Loucy (cell line): ENCODE measurements at regions not wholly inside any gene's neighbourhood (a gene's known extent, or its start where the extent isn't known, plus 50 kb on each side); places are given as distances from the start of the nearest gene placed in this dataset.
"Not testable (repeated sequence)": the region's sequence is repeated elsewhere in the genome, so short reads cannot be mapped to it uniquely, and the experiment has no call there.

Experiments used
- H2AFZ ChIP-seq: fragments of 200-600 bp; sonication (generic); 2 replicates; pipeline ENCODE4 v1.6.0; 2016; ENCODE audit warnings: antibody characterized with exemption, mild to moderate bottlenecking, low read length, moderate library complexity
- H3F3A ChIP-seq: fragments of 200-600 bp; 2 replicates; pipeline ENCODE4 v1.6.0; 2016; ENCODE audit warnings: antibody characterized with exemption, low read depth, mild to moderate bottlenecking
- H3K27me3 ChIP-seq: fragments of 200-600 bp; sonication (generic); 2 replicates; pipeline ENCODE4 v1.6.1; 2014; ENCODE audit warnings: low read length, mild to moderate bottlenecking; ENCODE audit not compliant: insufficient read depth, poor library complexity, severe bottlenecking
- H3K36me3 ChIP-seq: fragments of 200-600 bp; sonication (generic); 2 replicates; pipeline ENCODE4 v1.6.1; 2016; ENCODE audit warnings: low read length; ENCODE audit not compliant: insufficient read depth
- H3K4me1 ChIP-seq: fragments of 200-600 bp; sonication (generic); 2 replicates; pipeline ENCODE4 v1.5.1; 2014; ENCODE audit warnings: low read length, mild to moderate bottlenecking; ENCODE audit not compliant: insufficient read depth, poor library complexity, severe bottlenecking
- H3K4me2 ChIP-seq: fragments of 200-600 bp; sonication (generic); 2 replicates; pipeline ENCODE4 v1.6.0; 2014; ENCODE audit warnings: antibody characterized with exemption, low read length, low read depth, mild to moderate bottlenecking; ENCODE audit not compliant: poor library complexity, severe bottlenecking
- H3K4me3 ChIP-seq: fragments of 200-600 bp; sonication (generic); 2 replicates; pipeline ENCODE4 v1.5.1; 2014; ENCODE audit warnings: low read length, mild to moderate bottlenecking, mixed read lengths; ENCODE audit not compliant: poor library complexity, severe bottlenecking
- H3K79me2 ChIP-seq: fragments of 200-600 bp; sonication (generic); 2 replicates; pipeline ENCODE4 v1.6.1; 2014; ENCODE audit warnings: low read length; ENCODE audit not compliant: insufficient read depth
- H3K9ac ChIP-seq: fragments of 200-600 bp; sonication (generic); 2 replicates; pipeline ENCODE4 v1.6.0; 2014; ENCODE audit warnings: mild to moderate bottlenecking, low read depth, low read length, moderate library complexity; ENCODE audit not compliant: poor library complexity, severe bottlenecking
- H3K9me2 ChIP-seq: fragments of 200-600 bp; sonication (generic); replicated peaks from 2 replicates; pipeline ENCODE4 v1.6.1; 2016; ENCODE audit warnings: low read depth, low read length, mixed read lengths
- H3K9me3 ChIP-seq: fragments of 200-600 bp; sonication (generic); 2 replicates; pipeline ENCODE4 v1.6.1; 2014; ENCODE audit warnings: mild to moderate bottlenecking, antibody characterized with exemption, low read length, low read depth; ENCODE audit not compliant: insufficient read depth
- H4K20me1 ChIP-seq: fragments of 200-600 bp; sonication (generic); 2 replicates; pipeline ENCODE4 v1.6.0; 2014; ENCODE audit warnings: antibody characterized with exemption, low read length, mild to moderate bottlenecking; ENCODE audit not compliant: insufficient read depth, poor library complexity, severe bottlenecking
- EZH2phosphoT487 ChIP-seq: fragments of 200-600 bp; IDR thresholded peaks from 2 replicates; pipeline ENCODE4 v1.6.1; 2018; ENCODE audit warnings: antibody characterized with exemption, mild to moderate bottlenecking, moderate library complexity, borderline replicate concordance
- TF ChIP-seq, protein P1 (sequence below): fragments of 200-600 bp; sonication (generic); conservative IDR thresholded peaks from 2 replicates; pipeline ENCODE4 v1.5.1; 2014; ENCODE audit warnings: mild to moderate bottlenecking, antibody characterized with exemption, low read length

DNA sequence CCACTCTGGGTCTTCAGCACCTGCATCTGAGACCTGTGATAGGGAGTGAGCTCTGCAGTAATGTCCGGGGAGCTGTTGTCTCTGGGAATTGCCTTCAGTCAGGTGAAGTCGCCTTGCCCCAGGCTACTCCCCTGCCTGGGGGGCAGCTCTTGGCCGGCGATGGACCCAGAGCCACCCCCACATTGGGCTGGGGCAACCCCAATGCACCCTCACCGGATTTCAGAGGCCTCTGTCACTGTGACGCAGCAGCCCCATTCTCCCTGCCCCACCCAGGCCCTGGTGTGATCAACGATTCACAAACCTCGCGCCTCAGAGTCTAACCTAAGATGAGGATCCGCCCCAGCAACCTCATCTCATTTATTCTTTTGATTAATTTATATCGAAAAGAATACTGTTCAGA lies 303.6 kb downstream of the NDUFA10 start:
- no peaks in the 10 kb centered on the region for H3K36me3 ChIP-seq
- TF ChIP-seq, protein P1, sequence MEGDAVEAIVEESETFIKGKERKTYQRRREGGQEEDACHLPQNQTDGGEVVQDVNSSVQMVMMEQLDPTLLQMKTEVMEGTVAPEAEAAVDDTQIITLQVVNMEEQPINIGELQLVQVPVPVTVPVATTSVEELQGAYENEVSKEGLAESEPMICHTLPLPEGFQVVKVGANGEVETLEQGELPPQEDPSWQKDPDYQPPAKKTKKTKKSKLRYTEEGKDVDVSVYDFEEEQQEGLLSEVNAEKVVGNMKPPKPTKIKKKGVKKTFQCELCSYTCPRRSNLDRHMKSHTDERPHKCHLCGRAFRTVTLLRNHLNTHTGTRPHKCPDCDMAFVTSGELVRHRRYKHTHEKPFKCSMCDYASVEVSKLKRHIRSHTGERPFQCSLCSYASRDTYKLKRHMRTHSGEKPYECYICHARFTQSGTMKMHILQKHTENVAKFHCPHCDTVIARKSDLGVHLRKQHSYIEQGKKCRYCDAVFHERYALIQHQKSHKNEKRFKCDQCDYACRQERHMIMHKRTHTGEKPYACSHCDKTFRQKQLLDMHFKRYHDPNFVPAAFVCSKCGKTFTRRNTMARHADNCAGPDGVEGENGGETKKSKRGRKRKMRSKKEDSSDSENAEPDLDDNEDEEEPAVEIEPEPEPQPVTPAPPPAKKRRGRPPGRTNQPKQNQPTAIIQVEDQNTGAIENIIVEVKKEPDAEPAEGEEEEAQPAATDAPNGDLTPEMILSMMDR = no peak
- TF ChIP-seq EZH2phosphoT487 = no peak
- no peaks in the 10 kb centered on the region for H3K79me2 ChIP-seq
- no peaks in the 10 kb centered on the region for H3K9me2 ChIP-seq
- H2AFZ ChIP-seq = no peak overlapping the region
- H3K4me1 ChIP-seq = no peaks in the 10 kb centered on the region
- no peaks in the 10 kb centered on the region for H3K27me3 ChIP-seq
- no peak overlapping the region for H3K4me3 ChIP-seq
- H4K20me1 ChIP-seq = no peaks in the 10 kb centered on the region
- no peak overlapping the region for H3K4me2 ChIP-seq
- no peaks in the 10 kb centered on the region for H3F3A ChIP-seq
- no peak overlapping the region for H3K9ac ChIP-seq
- peaks cover 12% of the 10 kb centered on the region; the same call in 1 of the 2 replicates for H3K9me3 ChIP-seq

DNA sequence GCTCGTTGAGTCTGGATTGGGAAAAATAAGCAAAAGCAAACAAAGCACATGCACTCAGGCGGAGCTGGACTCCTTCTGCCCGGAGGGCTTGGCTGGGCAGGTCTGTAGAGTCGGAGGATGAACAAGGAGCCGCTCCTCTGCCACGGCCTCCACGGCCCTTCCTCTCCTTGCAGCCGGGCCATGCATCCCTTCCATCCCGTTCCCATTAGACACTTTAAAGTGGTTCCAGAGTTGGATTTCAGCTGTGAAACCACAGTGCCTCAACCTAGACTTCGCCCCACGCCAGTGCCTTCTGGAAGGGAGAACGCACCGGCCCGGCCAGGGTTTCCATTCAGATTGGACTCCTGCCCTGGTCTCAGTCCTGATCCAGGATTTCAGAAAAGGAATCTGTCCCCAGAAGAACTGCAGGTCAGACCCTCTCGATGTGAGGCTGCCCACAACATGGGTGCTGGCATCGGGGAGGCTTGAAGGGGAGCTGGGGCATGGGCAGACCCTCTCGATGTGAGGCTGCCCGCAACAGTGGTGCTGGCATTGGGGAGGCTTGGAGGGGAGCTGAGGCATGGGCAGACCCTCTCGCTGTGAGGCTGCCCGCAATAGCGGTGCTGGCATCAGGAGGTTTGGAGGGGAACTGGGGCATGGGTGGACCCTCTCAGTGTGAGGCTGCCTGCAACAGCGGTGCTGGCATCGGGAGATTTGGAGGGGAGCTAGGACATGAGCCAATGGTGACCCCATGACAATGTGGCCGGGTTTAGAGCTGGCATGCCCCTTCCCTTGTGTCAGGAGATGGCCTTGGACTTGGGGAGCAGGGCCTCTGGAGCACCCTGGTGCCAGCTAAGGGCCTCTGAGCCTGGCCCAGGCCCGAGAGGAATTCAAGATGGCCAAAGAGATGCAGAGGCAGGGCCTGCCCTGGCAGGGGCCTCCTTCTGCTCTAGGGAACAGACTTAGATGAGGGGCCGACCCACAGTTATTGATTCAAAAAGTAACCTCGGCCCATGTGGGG lies 304.5 kb downstream of the NDUFA10 start:
- no peak overlapping the region for H3K4me3 ChIP-seq
- H3K9me3 ChIP-seq = peaks cover 12% of the 10 kb centered on the region; the same call in 1 of the 2 replicates
- no peaks in the 10 kb centered on the region for H3F3A ChIP-seq
- H3K9ac ChIP-seq = no peak overlapping the region
- no peaks in the 10 kb centered on the region for H3K27me3 ChIP-seq
- no peaks in the 10 kb centered on the region for H3K36me3 ChIP-seq
- no peak overlapping the region for H3K4me2 ChIP-seq
- H3K79me2 ChIP-seq = no peaks in the 10 kb centered on the region
- no peaks in the 10 kb centered on the region for H3K9me2 ChIP-seq
- TF ChIP-seq, protein P1 = no peak
- TF ChIP-seq EZH2phosphoT487 = no peak
- no peaks in the 10 kb centered on the region for H3K4me1 ChIP-seq
- no peak overlapping the region for H2AFZ ChIP-seq
- H4K20me1 ChIP-seq = no peaks in the 10 kb centered on the region

DNA sequence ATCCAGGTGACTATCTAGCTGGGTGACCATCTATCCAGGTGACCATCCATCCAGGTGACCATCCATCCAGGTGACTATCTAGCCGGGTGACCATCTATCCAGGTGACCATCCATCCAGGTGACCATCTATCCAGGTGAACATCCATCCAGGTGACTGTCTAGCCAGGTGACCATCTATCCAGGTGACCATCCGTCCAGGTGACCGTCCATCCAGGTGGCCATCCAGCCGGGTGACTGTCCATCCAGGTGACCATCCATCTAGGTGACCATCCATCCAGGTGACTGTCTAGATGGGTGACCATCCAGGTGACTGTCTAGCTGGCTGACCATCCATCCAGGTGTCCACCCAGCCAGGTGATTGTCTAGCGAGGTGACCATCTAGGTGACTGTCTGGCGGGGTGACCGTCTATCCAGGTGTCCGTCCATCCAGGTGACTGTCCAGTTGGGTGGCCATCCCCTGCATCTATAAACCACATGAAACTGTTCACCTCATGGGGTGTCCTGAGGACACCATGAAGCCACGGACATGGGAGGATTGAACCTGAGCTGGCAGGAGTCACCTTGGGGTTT lies 305.3 kb downstream of the NDUFA10 start:
- no peaks in the 10 kb centered on the region for H4K20me1 ChIP-seq
- no peak overlapping the region for H3K4me3 ChIP-seq
- no peak overlapping the region for H3K4me2 ChIP-seq
- H2AFZ ChIP-seq = no peak overlapping the region
- TF ChIP-seq EZH2phosphoT487 = no peak
- no peaks in the 10 kb centered on the region for H3F3A ChIP-seq
- H3K36me3 ChIP-seq = no peaks in the 10 kb centered on the region
- no peaks in the 10 kb centered on the region for H3K79me2 ChIP-seq
- no peaks in the 10 kb centered on the region for H3K9me2 ChIP-seq
- no peaks in the 10 kb centered on the region for H3K27me3 ChIP-seq
- H3K9ac ChIP-seq = no peak overlapping the region
- H3K4me1 ChIP-seq = no peaks in the 10 kb centered on the region
- H3K9me3 ChIP-seq = peaks cover 12% of the 10 kb centered on the region; the same call in 1 of the 2 replicates

DNA sequence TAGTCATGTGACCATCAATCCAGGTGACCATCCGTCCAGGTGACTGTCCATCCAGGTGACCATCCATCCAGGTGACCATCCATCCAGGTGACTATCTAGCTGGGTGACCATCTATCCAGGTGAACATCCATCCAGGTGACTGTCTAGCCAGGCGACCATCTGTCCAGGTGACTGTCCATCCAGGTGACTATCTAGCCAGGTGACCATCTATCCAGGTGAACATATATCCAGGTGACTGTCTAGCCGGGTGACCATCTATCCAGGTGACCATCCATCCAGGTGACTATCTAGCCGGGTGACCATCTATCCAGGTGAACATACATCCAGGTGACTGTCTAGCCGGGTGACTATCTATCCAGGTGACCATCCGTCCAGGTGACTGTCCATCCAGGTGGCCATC lies 306.2 kb downstream of the NDUFA10 start:
- H3F3A ChIP-seq, H3K9ac ChIP-seq, H3K9me2 ChIP-seq, H3K4me1 ChIP-seq, H3K4me3 ChIP-seq, H3K27me3 ChIP-seq, H2AFZ ChIP-seq, H3K4me2 ChIP-seq, H3K79me2 ChIP-seq, H3K36me3 ChIP-seq, H4K20me1 ChIP-seq: not testable (repeated sequence)
- peaks cover 12% of the 10 kb centered on the region; the same call in 1 of the 2 replicates for H3K9me3 ChIP-seq
